Right renal cortex interstitium (tissue), 3 donors: ENCODE measurements at regions not wholly inside any gene's neighbourhood (a gene's known extent, or its start where the extent isn't known, plus 50 kb on each side); places are given as distances from the start of the nearest gene placed in this dataset.

Experiments
- DNase-seq, 3 donors: peaks; one replicate each; pipeline ENCODE4 v3.0.0-alpha.2; 2013; ENCODE audit warnings: low read depth in 3 of 3, low spot score in 2 of 3

DNA sequence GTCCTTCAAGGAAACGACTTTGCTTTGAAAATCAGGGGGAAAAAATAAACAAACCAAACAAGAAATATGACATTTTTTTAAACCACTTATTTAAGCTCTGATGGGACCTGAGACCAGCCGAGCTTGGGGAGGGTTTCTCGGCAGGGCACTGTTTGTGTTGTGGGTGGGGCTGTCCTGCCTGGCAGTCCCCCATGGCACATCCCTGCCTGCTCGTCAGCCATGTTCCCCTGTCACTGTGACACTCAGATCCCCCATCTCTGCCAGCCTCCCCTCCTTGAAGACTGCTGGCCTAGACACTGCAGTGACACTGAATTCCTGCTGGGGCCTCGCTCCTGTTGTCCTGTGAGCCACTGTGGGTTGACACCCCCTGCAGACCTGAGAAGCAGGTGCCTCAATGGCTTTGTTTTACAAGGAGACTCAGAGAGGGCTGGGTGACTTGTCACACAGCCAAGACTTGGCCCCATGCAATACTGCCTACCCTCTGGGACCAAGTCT lies 95.1 kb upstream of the PTPN1 start:
- no peak for DNase-seq

DNA sequence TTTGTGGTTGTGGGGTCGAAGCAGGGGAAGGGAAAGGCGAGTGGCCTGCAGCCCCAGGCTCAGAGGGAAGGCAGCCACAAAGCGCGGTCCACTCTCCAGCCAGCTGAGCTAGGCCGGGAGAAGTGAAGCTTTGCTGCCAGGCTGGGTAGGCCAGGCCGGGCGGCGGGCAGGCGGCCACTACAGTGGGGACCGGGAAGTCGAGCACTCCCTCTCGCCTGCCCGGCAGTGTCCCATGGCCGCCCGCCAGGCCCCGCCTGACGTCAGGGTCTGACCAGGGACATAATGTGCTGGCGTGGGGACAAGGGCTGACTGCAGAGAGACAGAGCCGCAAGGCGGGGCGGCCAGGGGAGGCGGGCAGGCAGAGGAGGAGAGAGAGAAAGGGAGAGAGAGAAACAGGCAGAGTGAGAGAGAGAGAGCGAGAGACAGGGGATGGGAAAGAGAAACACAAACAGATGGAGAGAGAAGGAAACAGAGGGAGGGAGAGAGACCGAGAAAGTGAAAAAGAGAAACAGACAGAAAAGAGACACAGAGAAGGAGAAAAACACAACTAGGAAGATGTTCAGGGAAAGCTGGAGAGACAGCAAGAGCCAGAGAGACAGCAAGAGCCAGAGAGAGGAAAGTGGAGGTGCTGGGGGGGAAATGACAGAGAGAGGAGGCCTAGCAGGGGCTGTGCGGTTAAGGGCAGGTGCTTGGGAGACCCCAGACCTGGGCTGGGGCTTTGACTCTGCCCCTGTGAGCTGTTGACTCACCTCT lies 94.5 kb upstream of the PTPN1 start:
- peak; percentile 43 to 65 (median 53) for DNase-seq

DNA sequence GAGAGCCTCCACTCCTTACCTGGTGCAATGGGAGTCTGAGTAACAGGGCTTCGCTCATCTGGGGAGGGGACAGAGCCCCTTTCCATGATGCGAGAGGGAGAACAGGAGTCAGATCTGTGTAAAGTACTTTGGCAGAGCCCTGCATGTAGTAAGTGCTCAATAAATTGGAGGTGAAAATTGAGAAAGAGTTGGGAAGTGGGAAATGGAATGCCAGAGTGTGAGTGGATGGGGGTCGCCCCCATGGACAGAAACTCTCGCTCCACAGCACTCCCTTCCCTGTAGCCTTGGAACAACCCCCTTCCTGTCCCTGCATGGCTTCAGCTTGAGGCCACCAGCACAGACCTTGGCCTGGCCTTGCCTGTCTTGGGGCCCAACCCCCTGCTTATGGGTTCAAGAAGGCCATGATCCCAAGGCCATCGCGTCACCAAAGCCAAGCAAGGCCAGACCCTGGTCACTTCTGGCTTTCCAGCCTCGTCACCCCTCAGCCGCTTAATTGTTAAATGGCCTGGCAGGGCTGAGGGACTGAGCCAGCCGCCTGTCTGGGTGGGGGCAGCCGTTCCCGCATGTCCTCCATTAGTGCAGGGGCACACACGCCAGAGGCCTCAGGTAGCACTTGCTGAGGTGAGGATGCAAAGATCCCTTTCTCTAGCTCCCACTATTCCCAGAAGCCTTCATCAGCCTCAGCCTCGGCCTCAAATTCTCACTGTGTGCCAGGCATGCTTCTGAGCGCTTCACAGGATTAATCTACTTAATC lies 93.7 kb upstream of the PTPN1 start:
- DNase-seq, result no peak

DNA sequence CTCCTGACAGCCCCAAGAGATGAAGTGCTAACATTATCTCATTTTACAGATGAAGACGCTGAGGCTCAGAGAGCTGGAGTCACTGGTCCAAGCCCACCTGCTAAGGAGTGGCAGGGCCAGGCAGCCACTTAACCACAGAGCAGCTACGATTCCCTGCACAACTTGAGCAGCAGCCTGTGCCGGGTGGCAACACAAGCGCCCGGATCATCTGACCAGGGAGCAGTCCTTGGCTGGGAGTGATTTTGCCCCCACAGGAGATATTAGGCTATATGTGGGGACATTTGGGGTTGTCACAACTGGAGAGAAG lies 93.2 kb upstream of the PTPN1 start:
- DNase-seq, result no peak

- DNase-seq, result no peak
Observed at GRCh38 chr20:50417484-50418235, 92.5 kb upstream of the PTPN1 start.

DNA sequence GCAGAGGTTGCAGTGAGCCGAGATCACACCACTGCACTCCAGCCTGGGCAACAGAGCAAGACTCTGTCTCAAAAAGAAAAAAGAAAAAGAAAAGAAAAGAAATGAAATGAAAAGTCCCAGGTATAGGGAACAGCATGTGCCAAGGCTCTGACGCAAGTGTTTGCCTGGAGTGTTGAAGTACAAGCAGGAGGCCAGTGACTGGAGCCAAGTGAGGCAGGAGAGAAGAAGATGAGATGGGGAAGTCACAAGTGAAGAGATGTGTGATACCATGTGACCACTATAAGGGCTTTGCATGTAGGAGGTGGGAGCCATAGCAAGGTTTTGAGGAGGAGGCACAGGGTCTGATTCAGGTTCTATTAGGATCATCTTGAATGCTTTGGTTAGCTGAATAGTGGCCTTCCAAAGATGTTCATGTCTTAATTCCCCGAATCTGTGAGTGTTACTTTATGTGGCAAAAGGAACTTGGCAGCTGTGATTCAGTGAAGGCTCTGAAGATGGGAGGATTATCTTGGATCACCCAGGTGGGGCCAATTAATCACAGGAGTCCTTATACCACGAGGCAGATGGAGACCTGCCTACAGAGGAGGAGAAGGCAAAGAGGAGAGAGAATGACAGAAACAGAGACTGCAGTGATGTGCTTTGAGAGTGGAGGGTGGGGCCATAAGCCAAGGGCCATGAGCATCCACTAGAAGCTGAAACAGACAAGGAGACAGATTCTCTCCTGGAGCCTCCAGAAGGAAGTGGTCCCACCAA lies 91.1 kb upstream of the PTPN1 start:
- no peak for DNase-seq

DNA sequence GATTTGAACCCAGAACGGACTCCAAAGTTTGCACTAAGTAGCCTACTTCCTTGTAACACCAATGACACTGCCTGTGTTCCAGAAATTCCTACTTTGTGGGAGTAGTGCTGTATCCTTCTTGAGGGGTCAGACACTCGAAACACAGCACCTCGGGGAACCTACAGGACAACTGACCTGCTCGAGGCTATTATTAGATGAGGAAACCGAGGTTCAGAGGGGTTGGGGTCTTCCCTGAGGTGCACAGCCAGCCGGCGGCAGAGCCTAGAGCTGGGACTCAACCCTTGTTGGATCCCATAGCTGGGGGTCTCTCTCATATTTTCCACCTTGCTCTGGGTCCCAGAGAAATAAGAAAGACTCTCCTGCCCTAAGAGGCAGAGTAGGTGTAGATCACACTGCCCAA lies 89.8 kb upstream of the PTPN1 start:
- DNase-seq, result no peak

- DNase-seq, result no peak
Observed at GRCh38 chr20:50421356-50422340, 88.5 kb upstream of the PTPN1 start.

DNA sequence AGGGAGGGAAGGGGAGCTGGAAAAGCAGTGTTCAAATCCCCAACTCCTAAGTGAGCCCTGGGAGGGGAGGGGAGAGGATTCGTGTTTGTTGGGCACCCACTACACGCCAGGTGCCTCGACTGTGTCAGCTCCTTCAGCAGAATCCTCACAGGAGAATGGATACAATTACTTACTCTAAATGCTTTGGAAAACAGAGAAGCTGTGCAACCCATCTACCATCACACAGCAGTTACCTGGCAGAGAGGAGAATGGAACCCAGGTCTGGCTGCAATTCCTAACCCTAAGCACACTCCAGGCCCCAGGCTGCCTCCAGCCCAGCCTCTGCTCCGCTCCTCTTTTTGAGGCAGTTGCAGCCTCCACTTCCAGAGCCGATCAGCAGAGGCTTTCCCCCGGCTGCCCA lies 86.4 kb upstream of the PTPN1 start:
- DNase-seq, result no peak

- DNase-seq, result no peak
Observed at GRCh38 chr20:50425076-50425475, 85.1 kb upstream of the PTPN1 start.

DNA sequence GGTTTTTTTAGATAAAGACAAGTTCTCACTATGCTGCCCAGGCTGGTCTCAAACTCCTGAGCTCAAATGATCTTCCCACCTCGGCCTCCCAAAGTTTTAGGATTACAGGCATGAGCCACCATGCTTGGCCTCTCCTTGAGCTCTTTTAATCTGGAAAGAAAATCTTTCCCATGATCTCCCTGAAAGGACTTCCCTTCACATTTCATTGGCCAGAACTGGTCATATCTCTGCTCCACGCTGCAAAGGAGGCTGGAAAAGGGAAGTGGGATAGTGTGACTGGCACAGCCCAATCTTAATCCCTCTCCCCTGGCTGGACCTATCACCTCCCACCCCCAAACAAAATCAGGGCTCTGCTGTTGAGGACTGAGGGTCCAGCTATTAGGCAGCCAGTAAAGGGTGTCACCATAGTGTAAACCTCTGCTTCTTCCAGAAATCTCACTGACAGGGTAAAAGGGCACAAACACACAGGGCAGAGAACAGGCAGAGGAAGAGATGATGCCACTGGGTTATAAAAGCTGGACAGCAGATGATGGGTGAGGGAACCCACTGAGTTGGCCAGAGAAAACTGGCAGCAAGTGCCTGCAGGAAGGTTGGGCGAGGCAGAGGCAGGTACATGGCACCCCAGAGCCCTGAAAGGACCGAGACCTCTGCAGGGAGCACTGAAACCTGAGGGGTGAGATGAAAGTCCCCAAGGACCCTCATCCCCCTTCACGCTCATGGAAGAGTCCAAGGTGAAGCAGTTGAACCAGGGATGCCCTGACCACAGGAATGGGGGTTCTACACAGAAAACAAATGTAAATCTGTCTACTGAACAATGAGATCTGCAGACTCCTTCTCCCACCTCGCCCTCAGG lies 83.1 kb upstream of the PTPN1 start:
- no peak for DNase-seq

DNA sequence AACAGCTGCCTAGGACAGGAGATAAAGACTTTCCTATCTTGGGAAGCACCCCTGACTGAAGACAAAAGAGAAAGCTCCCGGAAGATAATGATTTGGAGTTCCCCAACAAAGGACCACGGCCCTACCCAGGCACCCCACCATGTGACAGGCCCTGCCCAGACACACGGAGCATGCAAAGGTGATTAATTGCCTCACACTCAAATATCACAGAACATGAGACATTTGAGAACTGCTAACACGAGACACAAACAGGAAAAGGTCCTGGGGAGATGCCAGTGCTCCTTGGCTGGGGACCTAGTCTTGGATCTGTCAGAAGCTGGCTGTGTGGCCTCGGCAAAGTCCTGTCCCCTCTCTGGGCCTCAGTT lies 82.5 kb upstream of the PTPN1 start:
- no peak for DNase-seq

DNA sequence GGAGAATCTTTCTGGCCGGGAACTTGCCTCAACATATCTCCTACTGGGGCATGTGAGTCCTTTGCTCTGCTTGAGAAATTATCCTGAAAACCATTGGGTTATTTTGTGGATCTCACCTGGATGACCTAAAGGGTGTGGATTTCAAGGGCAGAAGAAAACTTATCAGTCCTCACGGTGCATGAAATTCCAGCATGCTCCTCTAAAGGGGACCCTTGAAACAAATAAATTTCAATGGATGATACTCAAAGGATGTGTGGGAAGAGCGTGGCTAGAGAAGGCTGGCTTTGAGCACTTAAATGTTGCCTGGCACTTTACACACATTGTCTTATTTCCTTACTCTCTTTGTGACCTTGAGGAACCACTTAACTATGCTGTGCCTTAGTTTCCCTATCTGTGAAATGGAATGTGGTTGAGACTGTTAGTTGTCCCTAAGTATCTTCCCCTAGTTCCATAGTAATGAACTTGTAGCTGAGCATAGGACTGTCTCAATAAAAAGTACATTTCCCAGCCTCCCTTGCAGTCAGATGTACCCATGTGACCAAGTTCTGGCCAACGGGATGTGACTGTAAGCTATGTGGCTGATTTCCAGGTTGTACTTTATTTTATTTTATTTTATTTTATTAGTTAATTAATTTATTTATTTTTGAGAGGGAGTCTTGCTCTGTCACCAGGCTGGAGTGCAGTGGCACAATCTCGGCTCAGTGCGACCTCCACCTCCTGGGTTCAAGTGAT lies 81.9 kb upstream of the PTPN1 start:
- no peak for DNase-seq

DNA sequence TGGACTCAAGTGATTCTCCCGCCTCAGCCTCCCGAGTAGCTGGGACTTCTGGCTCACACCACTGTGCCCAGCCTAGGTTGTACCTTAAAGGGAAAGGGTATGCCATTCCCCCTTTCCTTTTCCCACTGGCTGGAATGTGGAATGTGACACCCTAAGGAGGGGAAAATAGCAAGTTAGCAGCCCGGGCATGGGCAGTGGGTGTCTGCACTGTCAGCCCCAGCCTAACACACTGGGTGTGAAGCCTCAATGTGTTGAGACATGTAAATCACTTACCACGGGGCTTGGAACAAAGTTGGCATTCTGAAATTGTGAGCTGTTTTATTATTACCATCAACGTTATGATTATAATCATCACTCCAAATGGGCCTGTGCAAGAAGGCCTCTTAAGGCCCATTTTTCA lies 80.8 kb upstream of the PTPN1 start:
- DNase-seq, result no peak

GRCh38 chr20:50431066-50431450 lies 79.1 kb upstream of the PTPN1 start:
- no peak for DNase-seq

- no peak for DNase-seq
Observed at GRCh38 chr20:50433001-50433761, 77.0 kb upstream of the PTPN1 start.

DNA sequence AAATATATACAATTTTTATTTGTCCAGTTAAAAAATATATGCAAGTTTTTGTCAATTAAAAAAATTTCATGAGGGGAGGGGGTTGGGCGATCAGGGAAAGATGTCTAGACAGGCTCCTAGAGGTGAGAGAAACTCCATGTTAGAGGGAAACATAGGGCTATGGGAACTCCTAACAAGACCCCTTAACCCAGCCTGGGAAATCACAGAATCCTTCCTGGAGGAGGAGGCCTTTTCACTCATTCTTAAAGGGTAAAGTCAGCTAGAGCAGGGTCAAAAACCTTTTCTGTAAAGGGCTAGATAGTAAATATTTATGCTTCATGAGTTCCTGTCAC lies 75.9 kb upstream of the PTPN1 start:
- no peak for DNase-seq
